ENCODE measurements at regions not wholly inside any gene's neighbourhood (a gene's known extent, or its start where the extent isn't known, plus 50 kb on each side); places are given as distances from the start of the nearest gene placed in this dataset.

GRCh38 chr14:58737511-58737910, 99.7 kb downstream of the DACT1 start:
- TF ChIP-seq, protein P1, sequence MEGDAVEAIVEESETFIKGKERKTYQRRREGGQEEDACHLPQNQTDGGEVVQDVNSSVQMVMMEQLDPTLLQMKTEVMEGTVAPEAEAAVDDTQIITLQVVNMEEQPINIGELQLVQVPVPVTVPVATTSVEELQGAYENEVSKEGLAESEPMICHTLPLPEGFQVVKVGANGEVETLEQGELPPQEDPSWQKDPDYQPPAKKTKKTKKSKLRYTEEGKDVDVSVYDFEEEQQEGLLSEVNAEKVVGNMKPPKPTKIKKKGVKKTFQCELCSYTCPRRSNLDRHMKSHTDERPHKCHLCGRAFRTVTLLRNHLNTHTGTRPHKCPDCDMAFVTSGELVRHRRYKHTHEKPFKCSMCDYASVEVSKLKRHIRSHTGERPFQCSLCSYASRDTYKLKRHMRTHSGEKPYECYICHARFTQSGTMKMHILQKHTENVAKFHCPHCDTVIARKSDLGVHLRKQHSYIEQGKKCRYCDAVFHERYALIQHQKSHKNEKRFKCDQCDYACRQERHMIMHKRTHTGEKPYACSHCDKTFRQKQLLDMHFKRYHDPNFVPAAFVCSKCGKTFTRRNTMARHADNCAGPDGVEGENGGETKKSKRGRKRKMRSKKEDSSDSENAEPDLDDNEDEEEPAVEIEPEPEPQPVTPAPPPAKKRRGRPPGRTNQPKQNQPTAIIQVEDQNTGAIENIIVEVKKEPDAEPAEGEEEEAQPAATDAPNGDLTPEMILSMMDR (IDR thresholded peaks at IDR 0.05 in 2 of 3, conservative IDR thresholded peaks at IDR 0.05 in 1 of 3; ENCODE audit: control insufficient read depth in 2 of 3, extremely low read depth in 1 of 3, insufficient read depth in 1 of 3, low read depth in 3 of 3, low read length in 3 of 3): no peak
- TF ChIP-seq SMARCA5 (IDR thresholded peaks at IDR 0.05) (no peak), EP300 (IDR thresholded peaks at IDR 0.05; ENCODE audit: borderline replicate concordance in 1 of 2, control insufficient read depth in 1 of 2, low read depth in 2 of 2, low read length in 2 of 2) (no peak)

Data from GM12878 (cell line).